OCI-LY7 (cell line): ENCODE measurements at regions not wholly inside any gene's neighbourhood (a gene's known extent, or its start where the extent isn't known, plus 50 kb on each side); places are given as distances from the start of the nearest gene placed in this dataset.

ENCODE experiments used
- CTCF ChIP-seq: fragments of 200-600 bp; sonication (generic); conservative IDR thresholded peaks from 2 replicates; pipeline ENCODE4 v1.5.1; 2014; ENCODE audit warnings: mild to moderate bottlenecking, antibody characterized with exemption, low read length, moderate library complexity, mixed read lengths
- EZH2phosphoT487 ChIP-seq: fragments of 200-600 bp; sonication (generic); IDR thresholded peaks from 2 replicates; pipeline ENCODE4 v1.6.1; 2018; ENCODE audit warnings: low read depth, borderline replicate concordance, mild to moderate bottlenecking, mixed run types, antibody characterized with exemption, low read length, moderate library complexity, mixed read lengths

- TF ChIP-seq CTCF = peak; percentile 95
- no peak for TF ChIP-seq EZH2phosphoT487
These were observed 169.3 kb upstream of the AKR1E2 start for GRCh38 chr10:4656576-4657194.
